ENCODE measurements at regions not wholly inside any gene's neighbourhood (a gene's known extent, or its start where the extent isn't known, plus 50 kb on each side); places are given as distances from the start of the nearest gene placed in this dataset.

DNA sequence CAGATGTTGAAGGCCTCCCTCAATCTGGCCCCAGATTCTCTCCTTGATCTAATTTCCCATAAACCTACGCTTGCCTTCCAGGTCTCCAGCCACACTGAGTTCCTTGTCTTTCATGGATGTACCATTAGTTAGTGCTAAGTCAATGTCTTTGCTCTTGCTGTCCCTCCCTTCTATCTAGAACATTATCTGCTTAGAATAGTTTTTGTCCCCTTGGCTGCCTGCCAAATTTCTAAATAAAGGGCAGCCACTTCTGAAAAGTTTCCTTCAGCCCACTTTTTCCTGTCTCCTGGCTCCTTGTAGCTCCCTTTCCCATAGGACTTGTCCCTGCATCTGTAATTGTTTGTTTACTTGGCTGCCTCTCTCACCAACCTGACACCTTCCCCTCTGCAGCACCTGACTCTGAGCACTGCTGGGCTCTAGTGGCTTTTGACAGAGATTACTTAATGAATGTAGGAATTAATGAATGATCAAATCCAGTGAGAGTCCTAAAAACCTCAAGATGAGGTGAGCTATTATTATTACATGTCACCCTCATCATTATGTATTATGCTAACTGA, 58.3 kb downstream of the CXCL12 start:
- no peak for DNase-seq (ENCODE audit: low read depth, low spot score)

GRCh38 chr10:44325596-44326307, 59.1 kb downstream of the CXCL12 start:
- no peak for DNase-seq (ENCODE audit: low read depth, low spot score)

GRCh38 chr10:44325157-44325556, 59.7 kb downstream of the CXCL12 start:
- no peak for DNase-seq (ENCODE audit: low read depth, low spot score)

DNA sequence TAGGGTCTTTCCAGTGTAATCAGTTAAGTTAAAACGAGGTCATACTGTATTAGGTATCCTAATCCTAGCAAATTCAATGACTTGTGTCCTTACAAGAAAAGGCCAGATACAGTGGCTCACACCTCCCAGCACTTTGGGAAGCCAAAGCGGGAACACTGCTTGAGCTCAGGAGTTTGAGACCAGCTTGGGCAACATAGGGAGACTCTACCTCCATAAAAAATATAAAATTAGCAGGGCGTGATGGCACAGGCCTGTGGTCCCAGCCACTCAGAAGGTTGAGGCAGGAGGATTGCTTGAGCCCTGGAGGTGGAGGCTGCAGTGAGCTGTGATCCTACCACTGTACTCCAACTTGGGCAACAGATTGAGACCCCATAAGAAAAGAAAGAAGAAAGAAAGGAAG, 61.1 kb downstream of the CXCL12 start:
- no peak for DNase-seq (ENCODE audit: low read depth, low spot score)

DNA sequence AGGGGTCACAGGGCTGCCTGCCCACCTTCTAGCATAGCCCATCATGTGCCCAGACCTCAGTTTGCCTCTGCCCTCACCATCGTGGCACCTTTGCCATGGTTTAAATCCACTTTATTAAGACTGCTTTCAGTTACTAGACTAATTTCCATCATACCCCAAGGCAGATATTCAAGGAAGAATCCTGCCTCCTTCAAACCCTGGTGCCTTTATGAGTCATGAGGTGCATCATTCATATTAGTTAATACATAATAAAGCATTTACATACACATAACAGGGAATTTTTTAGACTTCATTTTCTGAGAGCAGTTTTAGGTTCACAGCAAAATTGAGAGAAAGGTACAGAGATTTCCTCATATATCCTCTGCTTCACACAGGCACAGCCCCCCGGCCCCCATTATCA, 62.8 kb downstream of the CXCL12 start:
- no peak for DNase-seq (ENCODE audit: low read depth, low spot score)

- DNase-seq (ENCODE audit: low read depth, low spot score): no peak
Measured at GRCh38 chr10:44320756-44321155, 64.1 kb downstream of the CXCL12 start.

DNA sequence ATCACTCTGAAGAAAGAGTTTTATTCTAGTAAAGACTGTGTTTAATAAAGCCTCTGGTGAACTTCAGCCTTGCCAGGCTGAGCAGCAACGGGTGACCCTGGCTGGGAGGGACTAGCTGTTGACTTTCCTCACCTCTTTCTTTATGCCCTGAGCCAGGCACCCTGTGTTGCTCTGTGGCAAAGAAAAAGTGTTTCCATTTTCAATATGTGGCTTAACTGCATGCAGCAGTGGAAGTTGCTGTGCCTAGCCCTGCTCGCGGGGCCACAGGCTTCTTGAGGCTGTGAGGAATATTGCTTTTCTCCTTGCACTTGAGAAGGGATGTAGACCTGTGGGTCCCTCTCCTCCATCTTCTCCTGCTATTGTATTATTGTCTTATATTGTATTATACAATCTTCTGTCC, 67.0 kb downstream of the CXCL12 start:
- no peak for DNase-seq (ENCODE audit: low read depth, low spot score)

GRCh38 chr10:44316922-44317215, 68.0 kb downstream of the CXCL12 start:
- no peak for DNase-seq (ENCODE audit: low read depth, low spot score)

GRCh38 chr10:44316187-44316921, 68.5 kb downstream of the CXCL12 start:
- no peak for DNase-seq (ENCODE audit: low read depth, low spot score)

GRCh38 chr10:44314802-44315460, 70.0 kb downstream of the CXCL12 start:
- no peak for DNase-seq (ENCODE audit: low read depth, low spot score)

- DNase-seq (ENCODE audit: low read depth, low spot score): no peak
Measured at GRCh38 chr10:44313761-44314165, 71.1 kb downstream of the CXCL12 start.

DNA sequence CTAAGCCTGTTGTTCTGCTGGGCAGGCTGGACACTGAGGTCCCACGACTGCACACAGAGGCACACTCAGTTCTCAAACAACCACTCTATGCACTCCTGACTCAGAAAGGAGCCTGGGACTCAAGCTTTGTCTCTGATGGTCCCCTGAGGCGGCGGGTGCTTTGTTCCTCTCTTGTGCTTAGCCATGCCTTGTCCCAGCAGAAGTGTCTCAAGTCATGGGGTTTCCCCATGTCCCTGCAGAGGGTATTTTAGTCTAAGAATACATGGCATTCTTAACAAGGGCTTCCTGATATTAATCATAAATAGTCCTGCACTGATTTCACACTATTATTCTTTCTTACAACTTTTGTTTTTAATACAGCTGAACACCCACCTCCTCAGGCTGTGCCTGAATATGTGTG, 72.5 kb downstream of the CXCL12 start:
- no peak for DNase-seq (ENCODE audit: low read depth, low spot score)

- no peak for DNase-seq (ENCODE audit: low read depth, low spot score)
Measured at GRCh38 chr10:44311563-44312051, 73.3 kb downstream of the CXCL12 start.

- DNase-seq (ENCODE audit: low read depth, low spot score): peak; percentile 26
Measured at GRCh38 chr10:44310762-44311562, 73.9 kb downstream of the CXCL12 start.

DNA sequence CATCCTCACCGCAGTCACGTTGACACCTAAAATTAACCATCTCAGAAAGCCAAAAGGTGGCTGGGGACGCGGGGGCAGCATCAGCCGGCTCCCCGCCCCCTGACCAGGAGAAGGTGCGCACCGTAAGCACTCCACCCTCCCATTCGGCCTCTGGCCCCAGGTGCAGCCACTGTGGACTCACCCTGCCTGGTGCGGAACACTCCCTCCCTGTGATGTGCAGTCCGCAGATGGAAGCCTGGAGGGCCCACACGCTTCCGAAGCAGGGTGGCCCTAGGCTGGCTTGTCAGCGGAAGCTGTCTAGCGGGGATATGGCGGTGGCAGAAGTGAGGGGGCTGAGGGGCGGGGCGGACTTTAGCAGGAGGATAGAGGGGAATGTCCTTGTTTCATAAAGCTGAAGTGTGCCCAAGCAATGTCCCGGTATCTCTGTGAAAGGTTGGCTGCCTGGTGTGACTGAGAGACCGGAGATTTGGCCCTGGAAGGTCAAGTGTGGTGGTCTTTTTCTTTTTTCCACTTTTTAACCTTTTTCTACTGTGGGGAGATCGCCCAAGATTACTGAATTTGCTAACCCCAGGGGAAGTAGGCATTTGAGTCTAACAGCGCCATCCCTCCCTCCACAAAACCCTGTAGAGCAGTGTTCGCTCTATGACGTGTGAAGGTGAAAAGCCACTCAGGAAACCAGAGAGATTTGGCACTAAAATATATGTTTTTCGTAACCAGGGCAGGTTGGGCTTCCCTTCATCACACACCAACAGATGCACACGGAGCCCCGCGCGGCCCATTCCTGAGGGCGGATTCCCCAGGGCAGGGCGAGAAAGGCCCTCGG, 74.7 kb downstream of the CXCL12 start:
- no peak for DNase-seq (ENCODE audit: low read depth, low spot score)

DNA sequence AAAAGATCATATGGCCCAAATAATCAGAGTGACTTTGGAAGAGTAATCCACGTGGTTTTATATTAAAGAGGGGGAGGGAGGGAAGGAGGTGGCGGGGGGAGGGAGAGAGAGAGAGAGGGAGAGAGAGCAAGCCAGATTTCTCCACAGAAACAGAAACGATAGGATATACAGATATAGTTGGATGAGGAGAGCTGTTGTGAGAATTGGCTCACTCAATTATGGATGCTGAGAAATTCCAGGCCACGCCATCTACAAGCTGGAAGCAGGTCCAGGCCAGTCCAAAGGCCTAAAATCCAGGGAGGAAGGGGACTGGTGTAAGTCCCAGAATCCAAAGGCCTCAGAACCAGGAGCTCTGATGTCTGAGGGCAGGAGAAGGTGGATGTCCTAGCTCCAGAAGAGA, 75.5 kb downstream of the CXCL12 start:
- DNase-seq (ENCODE audit: low read depth, low spot score): no peak

DNA sequence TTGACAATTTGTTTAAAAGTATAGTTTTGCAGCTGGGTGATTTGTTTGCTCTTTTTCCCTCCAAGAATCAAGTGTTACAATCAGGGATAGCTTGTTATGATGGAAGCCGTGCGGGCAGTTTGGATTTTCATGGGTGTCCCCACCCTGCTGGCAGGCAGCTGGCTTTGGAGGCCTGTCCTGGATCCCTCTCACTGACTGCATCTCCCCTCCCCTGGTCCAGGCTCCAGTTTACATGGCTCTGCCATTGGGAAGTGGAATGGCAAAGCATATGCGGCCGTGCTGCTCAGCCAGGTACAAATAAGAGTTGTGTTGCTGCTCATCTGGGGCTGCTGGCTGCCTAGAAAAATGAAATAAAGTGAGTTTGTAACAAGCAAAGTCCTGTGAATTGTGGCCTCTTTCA, 76.0 kb downstream of the CXCL12 start:
- DNase-seq (ENCODE audit: low read depth, low spot score): no peak

GRCh38 chr10:44307691-44308090, 77.2 kb downstream of the CXCL12 start:
- DNase-seq (ENCODE audit: low read depth, low spot score): no peak

GRCh38 chr10:44306762-44307161, 78.1 kb downstream of the CXCL12 start:
- no peak for DNase-seq (ENCODE audit: low read depth, low spot score)

- no peak for DNase-seq (ENCODE audit: low read depth, low spot score)
Measured at GRCh38 chr10:44306147-44306710, 78.7 kb downstream of the CXCL12 start.
